ENCODE measurements at regions not wholly inside any gene's neighbourhood (a gene's known extent, or its start where the extent isn't known, plus 50 kb on each side); places are given as distances from the start of the nearest gene placed in this dataset.

- TF ChIP-seq CTCF (IDR thresholded peaks at IDR 0.05): no peak
- TF ChIP-seq POLR2AphosphoS5 (IDR thresholded peaks at IDR 0.05): no peak
- no peak for TF ChIP-seq POLR2A (IDR thresholded peaks at IDR 0.05)
Observed at GRCh38 chr14:21985081-21985480, 311.5 kb upstream of the OR4E1 start.
